Islet precursor cell (in vitro differentiated cells): ENCODE measurements at regions not wholly inside any gene's neighbourhood (a gene's known extent, or its start where the extent isn't known, plus 50 kb on each side); places are given as distances from the start of the nearest gene placed in this dataset.
"Not testable (repeated sequence)": the region's sequence is repeated elsewhere in the genome, so short reads cannot be mapped to it uniquely, and the experiment has no call there.

Experiments used
- DNase-seq: peaks from one replicate; pipeline ENCODE4 v3.0.0-alpha.2; 2018

GRCh38 chr4:129254526-129254925 lies 158.6 kb downstream of the C4orf33 start:
- no peak for DNase-seq

- DNase-seq = no peak
Measured at GRCh38 chr4:129261584-129261983, 165.6 kb downstream of the C4orf33 start.

- DNase-seq = no peak
Measured at GRCh38 chr4:129264008-129264657, 168.2 kb downstream of the C4orf33 start.

GRCh38 chr4:129278868-129279267 lies 182.9 kb downstream of the C4orf33 start:
- DNase-seq = no peak

- no peak for DNase-seq
Measured at GRCh38 chr4:129282293-129282692, 186.3 kb downstream of the C4orf33 start.

- DNase-seq = not testable (repeated sequence)
Measured at GRCh38 chr4:129292194-129292593, 196.2 kb downstream of the C4orf33 start.

GRCh38 chr4:129314781-129315180 lies 218.8 kb downstream of the C4orf33 start:
- DNase-seq = no peak

- DNase-seq = no peak
Measured at GRCh38 chr4:129322920-129323319, 227.0 kb downstream of the C4orf33 start.

GRCh38 chr4:129323658-129324057 lies 227.7 kb downstream of the C4orf33 start:
- no peak for DNase-seq

- no peak for DNase-seq
Measured at GRCh38 chr4:129326571-129327460, 230.9 kb downstream of the C4orf33 start.

- no peak for DNase-seq
Measured at GRCh38 chr4:129327637-129328036, 231.7 kb downstream of the C4orf33 start.

GRCh38 chr4:129328162-129328561 lies 232.2 kb downstream of the C4orf33 start:
- no peak for DNase-seq

GRCh38 chr4:129334136-129334535 lies 238.2 kb downstream of the C4orf33 start:
- DNase-seq = no peak

GRCh38 chr4:129335276-129335675 lies 239.3 kb downstream of the C4orf33 start:
- no peak for DNase-seq

- DNase-seq = no peak
Measured at GRCh38 chr4:129335818-129336217, 239.9 kb downstream of the C4orf33 start.

- no peak for DNase-seq
Measured at GRCh38 chr4:129336457-129337227, 240.7 kb downstream of the C4orf33 start.

GRCh38 chr4:129337228-129337620 lies 241.3 kb downstream of the C4orf33 start:
- no peak for DNase-seq

GRCh38 chr4:129342819-129343408 lies 247.0 kb downstream of the C4orf33 start:
- DNase-seq = no peak

- DNase-seq = no peak
Measured at GRCh38 chr4:129344058-129344457, 248.1 kb downstream of the C4orf33 start.

- no peak for DNase-seq
Measured at GRCh38 chr4:129345609-129346008, 249.7 kb downstream of the C4orf33 start.

- DNase-seq = no peak
Measured at GRCh38 chr4:129346036-129346435, 250.1 kb downstream of the C4orf33 start.

GRCh38 chr4:129346734-129347133 lies 250.8 kb downstream of the C4orf33 start:
- DNase-seq = no peak
